Left cardiac atrium (tissue), 4 donors: ENCODE measurements at regions not wholly inside any gene's neighbourhood (a gene's known extent, or its start where the extent isn't known, plus 50 kb on each side); places are given as distances from the start of the nearest gene placed in this dataset.
"Not testable (repeated sequence)": the region's sequence is repeated elsewhere in the genome, so short reads cannot be mapped to it uniquely, and the experiment has no call there.

Experiments
- ATAC-seq, 2 donors: fragments of 200-7000 bp; cut with Tn5 transposase; one replicate each; pipeline ENCODE4 v1.9.1; 2020; ENCODE audit warnings: mild to moderate bottlenecking in 2 of 2, moderate library complexity in 2 of 2
- DNase-seq: peaks from one replicate; pipeline ENCODE4 v3.0.0-alpha.2; 2020
- intact Hi-C, 2 donors: fragments of 100-400 bp; cut with DNase I; formaldehyde crosslinking; loops; one replicate each; pipeline versions ENCODE4 v1.14.1 to v1.15.1; 2022 to 2023
- donor health status: DM: no; HTN: yes; CAD: no.
- donor health status: DM: no; HTN: yes; CAD: no; lungs with severe emphysema.
- donor health status: DM: yes; HTN: yes; CAD: no.
- donor health status: Dilated cardiomyopathy.

DNA sequence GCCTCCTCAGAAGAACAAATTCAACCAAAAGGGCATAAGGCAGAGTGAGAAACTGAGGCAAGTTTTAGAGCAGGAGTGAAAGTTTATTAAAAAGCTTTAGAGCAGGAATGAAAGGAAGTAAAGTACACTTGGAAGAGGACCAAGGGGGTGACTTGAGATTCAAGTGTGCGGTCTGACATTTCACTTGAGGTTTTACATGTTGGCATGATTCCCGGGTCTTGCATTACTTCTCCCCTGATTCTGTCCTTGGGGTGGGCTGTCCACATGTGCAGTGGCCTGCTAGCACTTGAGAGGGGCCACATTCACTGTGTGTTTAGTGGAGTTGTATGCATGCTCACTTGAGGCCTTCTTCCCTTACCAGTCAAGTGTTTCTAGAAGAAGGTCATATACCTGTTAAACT is 140.4 kb upstream of the EPB41L4A start:
- intact Hi-C loops, ATAC-seq, DNase-seq: not testable (repeated sequence)

DNA sequence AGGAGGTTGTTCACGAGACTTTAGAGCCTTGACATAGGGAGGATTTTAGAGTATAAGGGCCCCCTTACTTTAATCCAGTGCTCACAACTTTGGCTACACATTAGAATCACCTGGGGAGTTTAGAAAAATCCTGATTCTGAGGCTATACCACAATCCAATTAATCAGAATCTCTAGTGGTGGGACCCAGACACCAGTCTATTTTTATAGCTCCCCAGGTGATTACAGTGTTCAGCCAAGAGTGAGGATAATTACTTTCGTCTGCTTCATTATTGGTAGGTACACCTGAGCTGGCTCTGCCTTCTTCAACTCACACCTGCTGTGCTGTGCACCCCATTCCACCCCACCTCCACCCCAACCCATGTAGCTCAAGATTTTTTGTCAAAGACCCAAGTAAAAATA is 141.3 kb upstream of the EPB41L4A start:
- ATAC-seq, result no peak
- no peak for DNase-seq
- intact Hi-C loops, result no loop called here

DNA sequence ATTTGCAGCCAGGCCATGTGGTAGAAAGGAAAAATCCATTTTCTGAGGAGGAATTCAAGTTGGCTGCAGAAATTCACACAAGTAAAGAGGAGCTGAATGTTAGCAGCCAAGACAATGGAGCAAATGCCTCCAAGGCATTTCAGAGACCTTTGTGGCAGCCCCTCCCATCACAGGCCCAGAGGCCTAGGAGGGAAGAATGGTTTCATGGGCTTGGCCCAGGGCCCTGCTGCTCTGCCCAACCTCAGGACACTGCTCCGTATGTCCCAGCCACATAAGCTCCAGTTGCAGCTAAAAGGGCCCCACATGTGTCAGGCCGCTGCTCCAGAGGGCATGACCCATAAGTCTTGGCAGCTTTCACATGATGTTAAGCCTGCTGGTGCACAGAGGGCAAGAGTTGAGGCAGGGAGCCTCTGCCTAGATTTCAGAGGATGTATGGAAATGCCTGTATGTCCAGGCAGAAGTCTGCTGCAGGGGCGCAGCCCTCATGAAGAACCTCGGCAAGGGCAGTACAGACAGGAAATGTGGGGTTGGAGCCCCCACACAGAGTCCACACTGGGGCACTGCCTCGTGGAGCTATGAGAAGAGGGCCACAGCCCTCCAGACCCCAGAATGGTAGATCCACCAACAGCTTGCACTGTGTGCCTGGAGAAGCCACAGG is 144.2 kb upstream of the EPB41L4A start:
- DNase-seq (no peak), ATAC-seq (no peak)
- intact Hi-C loops, result no loop called here

DNA sequence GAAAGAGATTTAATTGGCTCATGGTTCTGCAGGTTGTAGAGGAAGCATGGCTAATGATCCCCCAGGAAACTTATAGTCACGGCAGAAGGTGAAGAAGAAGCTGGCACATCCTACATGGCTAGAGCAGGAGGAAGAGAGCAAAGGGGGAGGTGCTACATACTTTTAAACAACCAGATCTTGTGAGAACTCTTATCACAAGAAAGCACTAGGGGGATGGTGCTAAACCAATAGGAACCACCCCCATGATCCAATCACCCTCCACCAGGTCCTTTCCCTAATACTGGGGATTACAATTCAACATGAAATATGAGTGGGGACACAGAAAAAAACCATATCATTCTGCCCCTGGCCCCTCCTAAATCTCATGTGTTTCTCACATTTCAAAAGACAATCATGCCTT is 147.2 kb upstream of the EPB41L4A start:
- intact Hi-C loops, result no loop called here
- no peak for ATAC-seq
- no peak for DNase-seq

DNA sequence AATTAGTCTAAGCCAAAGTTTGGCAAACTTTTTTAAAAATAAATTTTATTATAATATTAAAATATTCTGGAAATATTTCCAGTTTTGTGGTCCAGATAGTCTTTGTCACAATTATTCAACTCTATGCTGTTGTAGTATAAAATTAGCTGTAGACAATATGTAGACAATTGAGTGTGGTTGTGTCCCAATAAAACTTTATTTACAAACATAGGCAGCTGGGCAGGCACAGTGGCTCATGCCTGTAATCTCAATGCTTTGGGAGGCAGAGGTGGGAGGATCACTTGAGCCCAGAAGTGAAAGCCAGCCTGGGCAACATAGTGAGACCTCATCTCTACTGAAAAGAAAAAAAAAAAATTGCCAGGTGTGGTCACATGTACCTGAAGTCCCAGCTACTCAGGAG is 150.5 kb upstream of the EPB41L4A start:
- intact Hi-C loops, result no loop called here
- DNase-seq (no peak), ATAC-seq (no peak)

DNA sequence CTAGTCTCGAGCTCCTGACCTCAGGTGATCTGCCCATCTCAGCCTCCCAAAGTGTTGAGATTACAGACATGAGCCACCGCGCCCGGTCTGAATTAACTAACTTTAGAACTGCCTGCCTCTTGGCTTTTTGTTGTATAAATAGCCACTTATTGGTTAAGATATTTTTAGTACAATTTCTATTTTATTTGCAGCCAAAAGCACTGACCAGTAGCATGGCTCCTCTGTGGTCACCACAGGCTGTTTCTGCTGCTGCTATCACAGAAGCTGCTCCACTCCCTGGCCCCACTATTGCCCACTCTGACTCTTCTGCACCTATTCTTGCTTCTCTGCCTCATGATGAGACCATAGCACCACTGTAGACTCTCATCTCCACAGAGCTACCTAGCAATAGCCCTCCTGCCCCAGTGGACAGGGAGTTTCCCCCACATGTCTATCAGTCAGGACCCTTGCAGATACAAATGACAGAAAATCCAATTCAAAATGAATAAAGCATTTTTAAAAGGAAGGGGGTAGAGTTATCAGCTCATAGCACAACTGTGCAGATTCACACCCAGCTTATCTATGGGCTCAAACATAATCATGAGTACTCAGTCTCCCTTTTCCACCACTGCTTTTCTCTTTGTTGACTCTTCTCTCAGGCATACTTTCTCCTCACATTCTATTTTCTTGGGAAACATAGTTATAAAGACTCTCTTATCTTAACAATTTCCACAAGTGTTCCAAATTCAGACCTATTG is 151.8 kb upstream of the EPB41L4A start:
- intact Hi-C loops, result no loop called here
- no peak for ATAC-seq
- DNase-seq, result no peak

DNA sequence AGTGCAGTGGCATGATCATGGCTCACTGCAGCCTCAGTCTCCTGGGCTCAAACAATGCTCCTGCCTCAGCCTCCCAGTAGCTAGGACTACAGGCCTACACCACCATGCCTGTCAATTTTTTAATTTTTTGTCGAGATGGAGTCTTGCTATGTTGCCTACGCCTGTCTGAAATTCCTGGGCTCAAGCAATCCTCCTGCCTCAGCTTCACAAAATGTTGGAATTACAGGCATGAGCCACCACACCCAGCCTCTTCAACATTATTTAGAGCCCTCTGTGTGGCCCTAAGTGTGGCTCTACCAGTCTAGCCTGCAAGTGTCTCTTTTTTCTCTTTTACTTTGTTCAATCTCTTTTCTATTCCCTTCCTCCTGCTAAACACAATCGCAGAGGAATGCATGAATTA is 154.4 kb upstream of the EPB41L4A start:
- ATAC-seq, result no peak
- intact Hi-C loops, result no loop called here

DNA sequence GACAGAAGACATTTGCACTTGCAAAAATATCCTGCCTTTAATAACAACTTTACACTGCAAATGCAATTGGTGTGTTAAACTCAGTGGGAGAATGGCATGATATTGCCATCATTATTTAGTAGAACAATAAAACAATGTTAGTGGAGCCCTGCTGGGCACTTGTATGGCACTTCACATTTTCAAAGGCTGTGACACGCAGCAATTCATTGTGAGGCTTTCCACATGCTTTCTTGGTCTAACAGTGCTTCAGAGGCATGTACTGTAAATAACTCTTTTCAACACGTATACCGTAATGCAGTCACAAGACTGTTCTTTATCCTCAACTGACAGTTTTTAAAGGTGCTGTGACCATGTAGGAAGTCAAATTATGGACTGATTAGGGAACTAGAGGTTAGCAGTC is 155.5 kb upstream of the EPB41L4A start:
- ATAC-seq, result no peak
- intact Hi-C loops, result no loop called here
- DNase-seq, result no peak

More for the DNA sequence above, 154.4 kb upstream of the EPB41L4A start:
- DNase-seq, result no peak

DNA sequence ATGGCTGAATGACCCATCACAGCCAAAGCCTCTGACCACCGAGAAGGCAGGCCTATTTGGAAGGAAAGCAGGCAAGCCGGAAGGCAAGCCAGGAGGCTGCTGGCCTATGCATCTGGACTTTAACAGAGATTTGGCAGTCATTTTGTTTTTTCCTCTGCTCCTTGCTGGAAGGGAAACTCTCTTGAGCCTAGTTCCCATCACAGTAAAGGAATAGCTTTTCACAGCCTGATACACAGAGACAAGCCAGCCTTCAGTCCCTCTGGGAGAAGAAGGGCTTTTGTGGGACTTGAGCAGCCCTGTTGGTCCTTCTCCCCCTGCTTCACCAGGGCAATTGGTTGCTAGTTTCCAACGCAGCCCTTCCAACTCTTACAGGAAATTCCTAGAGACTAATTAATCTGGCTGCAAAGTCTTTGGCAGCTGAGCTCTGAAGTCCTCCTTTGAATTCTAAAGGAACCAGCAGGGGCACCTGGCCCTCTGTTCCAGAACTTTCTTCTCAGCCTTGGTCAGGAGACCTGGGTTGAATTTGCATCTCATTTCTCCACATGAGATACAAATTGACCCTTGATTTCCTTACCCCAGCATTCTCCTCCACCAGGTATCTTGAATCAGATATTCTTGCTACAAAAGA is 157.3 kb upstream of the EPB41L4A start:
- intact Hi-C loops, result no loop called here
- ATAC-seq, result peak; percentile 74 to 93
- peak; percentile 35 for DNase-seq

DNA sequence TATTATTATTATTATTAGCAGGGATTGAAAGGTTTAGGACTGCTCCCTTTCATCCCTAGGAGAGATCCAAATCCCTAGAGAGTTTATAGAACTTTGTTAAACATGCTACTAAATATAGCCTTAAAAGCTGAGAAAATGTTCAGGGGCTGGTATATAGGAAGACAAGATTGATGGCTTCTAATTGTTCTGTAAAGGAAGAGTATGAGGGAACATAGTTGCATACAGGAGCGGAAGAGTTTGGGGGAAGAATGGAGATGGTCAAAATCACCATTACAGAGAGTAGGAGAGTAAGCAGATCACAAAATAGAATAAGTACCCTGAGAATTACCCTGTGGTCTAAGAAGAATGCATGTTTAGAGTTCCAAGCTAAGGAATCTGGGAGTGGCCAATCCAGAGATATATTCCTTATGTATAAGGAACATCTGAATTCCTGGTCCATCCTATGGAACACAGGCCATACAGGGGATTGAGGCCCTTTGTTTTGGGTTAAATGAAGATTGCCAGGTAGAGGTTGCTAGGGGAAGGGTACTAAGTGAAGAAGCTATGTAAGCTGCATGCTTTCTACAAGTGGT is 158.0 kb upstream of the APC start:
- ATAC-seq (no peak), DNase-seq (no peak)
- intact Hi-C loops, result no loop called here

DNA sequence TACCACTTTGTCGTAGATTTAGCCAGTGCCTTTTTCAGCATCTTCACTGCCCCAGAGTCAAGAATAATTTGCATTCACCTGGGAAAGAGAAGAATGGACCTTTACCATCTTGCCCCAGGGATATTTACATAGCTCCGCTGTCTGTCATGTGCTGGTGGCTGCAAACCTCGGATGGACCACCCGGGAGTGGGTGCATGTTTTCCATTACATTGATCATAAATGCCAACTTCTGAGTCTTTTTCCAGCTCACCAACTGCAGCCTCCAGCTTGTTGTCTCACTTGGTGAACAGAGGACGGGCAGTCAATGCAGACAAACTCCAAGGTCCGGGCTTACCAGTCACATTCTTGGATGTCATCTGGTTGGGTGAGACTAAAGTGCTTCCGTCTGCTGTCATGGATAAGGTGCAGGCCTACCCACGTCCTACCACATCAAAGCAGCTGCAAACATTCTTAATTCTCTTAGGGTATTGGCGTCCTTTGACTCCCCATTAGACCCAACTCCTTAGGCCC is 155.8 kb upstream of the APC start:
- DNase-seq (no peak), ATAC-seq (no peak)
- intact Hi-C loops, result no loop called here

DNA sequence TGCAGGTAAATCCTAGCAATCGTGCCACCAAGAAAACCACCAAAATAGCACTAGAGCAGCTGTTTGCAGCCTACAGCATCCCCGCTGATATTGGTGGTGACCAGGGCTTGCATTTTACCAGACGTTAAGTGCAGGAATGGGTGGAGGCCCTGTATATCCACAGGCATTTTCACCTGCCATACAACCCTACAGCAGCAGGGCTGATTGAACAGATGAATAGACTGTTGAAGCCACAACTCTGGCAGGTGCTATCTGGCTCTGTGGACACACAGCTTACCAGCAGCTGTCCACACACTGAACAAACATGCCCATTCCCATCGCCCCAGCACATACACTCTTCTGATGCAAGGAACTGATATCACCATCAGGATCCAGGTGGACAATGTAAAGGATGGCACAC is 154.5 kb upstream of the APC start:
- intact Hi-C loops, result no loop called here
- DNase-seq (no peak), ATAC-seq (no peak)

DNA sequence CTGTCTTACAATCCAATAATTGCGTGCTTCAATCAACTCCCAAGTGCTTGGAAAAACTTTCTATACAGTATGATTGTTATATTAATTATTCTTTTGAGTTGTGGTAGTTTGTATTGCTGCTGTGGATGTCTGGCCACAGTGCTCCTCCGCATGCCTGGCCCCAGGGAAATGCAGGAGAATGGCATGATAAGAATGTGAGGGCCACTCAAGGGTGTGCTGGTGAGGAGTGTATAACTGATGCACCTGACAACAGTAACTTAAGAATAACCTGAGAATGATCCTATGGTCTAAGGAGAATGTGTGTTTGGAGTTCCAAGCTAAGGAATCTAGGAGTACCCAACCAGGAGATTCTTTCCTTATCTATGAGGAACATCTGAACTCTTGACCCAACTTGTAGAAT is 152.9 kb upstream of the APC start:
- ATAC-seq (no peak), DNase-seq (no peak)
- intact Hi-C loops, result no loop called here

DNA sequence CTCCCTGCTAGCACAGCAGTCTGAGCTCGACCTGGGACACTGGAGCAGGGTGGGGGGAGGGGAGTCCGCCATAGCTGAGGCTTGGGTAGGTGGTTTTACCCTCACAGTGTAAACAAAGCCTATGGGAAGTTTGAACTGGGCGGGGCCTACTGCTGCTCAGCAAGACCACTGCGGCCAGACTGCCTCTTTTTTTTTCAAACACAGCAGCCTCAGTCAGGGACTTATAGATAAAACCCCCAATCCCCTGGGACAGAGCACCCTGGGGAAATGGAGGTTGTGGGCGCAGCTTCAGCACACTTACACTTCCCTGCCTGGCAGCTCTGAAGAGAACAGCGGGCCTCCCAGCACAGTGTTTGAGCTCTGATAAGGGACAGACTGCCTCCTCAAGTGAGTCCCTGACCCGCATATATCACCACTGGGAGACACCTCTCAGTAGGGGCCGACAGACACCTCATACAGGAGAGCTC is 151.1 kb upstream of the APC start:
- ATAC-seq (no peak), DNase-seq (no peak)
- intact Hi-C loops, result no loop called here

DNA sequence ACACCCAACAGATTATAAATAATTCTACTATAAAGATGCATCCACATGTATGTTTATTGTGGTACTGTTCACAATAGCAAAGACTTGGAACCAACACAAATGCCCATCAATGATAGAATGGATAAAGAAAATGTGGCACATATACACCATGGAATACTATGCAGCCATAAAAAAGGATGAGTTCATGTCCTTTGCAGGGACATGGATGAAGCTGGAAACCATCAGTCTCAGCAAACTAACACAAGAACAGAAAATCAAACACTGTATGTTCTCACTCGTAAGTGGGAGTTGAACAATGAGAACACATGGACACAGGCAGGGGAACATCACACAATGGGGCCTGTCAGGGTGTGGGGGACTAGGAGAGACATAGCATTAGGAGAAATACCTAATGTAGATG is 146.8 kb upstream of the APC start:
- intact Hi-C loops, DNase-seq, ATAC-seq: not testable (repeated sequence)

DNA sequence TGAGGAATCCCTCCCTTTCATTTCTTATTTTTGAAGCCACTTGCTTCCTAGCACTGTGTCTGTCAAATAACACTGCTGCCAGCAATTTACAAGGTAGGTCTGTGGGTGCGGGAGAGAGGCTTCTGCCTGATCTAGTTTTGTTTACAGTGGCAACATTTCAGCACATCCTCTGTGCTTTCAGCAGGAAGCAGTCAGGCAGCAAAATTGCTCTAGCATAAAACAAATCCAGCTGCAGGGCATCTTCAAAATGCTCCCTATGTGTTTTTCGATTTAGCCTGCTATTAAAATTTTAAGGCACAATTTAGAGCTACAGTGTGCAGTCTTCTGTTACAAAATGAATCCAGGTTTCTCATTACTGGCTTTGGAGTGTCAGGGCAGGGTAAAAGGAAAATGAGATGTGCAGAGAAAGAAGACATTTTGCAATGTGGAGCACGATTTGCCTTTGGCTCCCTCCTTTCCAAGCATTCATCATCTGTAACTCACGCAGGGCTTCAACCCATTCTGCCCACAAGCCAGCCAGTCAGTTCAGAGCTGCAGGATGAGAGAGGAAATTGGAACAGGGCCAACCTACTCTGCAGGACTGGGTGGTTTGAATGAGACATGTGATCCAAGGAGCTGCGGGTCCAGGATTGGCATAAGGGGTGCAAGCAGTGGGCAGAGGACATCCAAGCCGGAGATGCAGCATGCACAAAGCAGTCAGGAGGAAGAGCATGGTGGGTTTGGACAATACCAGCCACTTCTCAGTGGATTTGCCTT is 143.4 kb upstream of the APC start:
- DNase-seq (no peak), ATAC-seq (peak in 1 of 2 donors; percentile 33)
- intact Hi-C loops, result no loop called here

DNA sequence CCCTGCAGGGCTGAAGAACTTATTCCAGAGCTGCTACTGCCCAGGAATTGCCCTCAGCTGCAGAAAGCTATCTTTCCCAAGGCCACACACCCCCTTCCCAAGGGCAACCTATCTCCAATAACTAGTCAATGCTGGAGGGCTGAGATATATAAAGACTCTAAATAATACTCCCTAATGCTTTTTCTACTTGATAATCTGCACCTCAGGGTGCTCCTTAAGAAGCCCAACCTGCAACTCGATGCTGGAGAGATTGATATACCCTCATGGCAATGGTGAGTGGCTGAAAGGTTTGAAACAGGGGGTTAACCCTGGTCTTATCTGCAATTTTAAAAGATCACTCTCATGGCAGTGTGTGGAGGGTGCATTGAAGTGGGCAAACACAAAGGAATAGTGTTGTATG is 142.7 kb upstream of the APC start:
- no peak for DNase-seq
- intact Hi-C loops, result no loop called here
- ATAC-seq, result no peak

DNA sequence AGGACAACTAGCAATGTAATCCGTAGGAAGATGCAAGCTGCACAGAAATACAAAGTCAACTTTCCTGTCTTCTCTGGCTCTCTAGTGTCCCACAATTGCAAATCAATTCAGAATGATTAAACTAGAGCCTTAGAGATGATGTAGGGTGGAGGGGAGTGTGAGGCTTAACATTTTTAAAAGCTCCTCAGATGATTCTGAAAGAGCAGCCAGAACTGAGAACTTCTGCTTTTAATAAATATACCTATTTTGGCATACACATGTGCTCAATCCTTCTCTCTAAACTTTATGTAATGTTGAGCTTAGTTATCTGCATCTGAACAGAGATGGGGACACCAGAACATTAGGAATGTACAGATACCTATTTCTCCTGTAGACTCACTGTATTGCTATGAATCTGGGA is 139.9 kb upstream of the APC start:
- DNase-seq (no peak), ATAC-seq (no peak)
- intact Hi-C loops, result no loop called here

DNA sequence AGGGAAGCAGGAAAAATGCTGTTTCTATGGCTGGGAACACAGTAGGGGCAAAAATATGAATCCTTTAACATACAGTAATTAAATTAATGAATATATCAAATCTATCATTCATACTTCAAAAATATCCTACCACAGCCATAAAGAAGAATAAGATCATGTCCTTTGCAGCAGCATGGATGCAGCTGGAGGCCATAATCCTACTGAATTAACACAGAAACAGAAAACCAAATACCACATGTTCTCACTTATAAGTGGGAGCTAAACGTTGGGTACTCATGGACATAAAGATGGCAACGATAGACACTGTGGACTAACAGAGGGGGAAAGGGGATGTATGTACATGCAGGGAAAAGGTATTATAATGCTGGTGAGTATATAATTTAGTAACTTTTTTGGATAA is 137.2 kb upstream of the APC start:
- DNase-seq, ATAC-seq, intact Hi-C loops: not testable (repeated sequence)
